DND-41 (cell line): ENCODE measurements at regions not wholly inside any gene's neighbourhood (a gene's known extent, or its start where the extent isn't known, plus 50 kb on each side); places are given as distances from the start of the nearest gene placed in this dataset.

Experiments
- EZH2 ChIP-seq: IDR thresholded peaks from 3 replicates; pipeline ENCODE4 v1.6.1; 2012; ENCODE audit warnings: borderline replicate concordance, low read depth, mild to moderate bottlenecking, moderate library complexity, low read length, inconsistent platforms; ENCODE audit not compliant: severe bottlenecking
- TF ChIP-seq, protein P1 (sequence below): IDR thresholded peaks from 2 replicates; pipeline ENCODE4 v1.5.1; 2012; ENCODE audit warnings: borderline replicate concordance, low read length, moderate library complexity, mild to moderate bottlenecking; ENCODE audit not compliant: poor library complexity, severe bottlenecking; ENCODE audit errors: extremely low read depth

DNA sequence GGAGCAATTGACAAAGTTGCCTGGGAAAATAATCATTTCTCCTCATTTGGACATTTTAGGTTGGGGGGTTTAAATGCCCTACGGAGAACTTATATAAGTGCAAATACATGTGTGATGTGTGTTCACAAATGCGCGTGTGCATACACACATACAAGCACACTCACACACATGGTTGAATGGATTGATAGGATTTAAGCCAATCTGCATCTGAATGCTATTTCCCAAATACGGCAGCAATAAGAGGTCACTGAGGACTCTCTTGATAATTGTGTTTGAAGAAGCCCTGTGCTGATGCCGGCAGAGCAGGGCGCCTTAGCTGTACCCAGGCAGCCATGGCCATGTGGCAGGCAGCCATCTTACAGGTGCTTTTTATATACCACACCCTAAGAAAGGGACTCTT, 165.3 kb upstream of the LEF1 start:
- TF ChIP-seq, protein P1, sequence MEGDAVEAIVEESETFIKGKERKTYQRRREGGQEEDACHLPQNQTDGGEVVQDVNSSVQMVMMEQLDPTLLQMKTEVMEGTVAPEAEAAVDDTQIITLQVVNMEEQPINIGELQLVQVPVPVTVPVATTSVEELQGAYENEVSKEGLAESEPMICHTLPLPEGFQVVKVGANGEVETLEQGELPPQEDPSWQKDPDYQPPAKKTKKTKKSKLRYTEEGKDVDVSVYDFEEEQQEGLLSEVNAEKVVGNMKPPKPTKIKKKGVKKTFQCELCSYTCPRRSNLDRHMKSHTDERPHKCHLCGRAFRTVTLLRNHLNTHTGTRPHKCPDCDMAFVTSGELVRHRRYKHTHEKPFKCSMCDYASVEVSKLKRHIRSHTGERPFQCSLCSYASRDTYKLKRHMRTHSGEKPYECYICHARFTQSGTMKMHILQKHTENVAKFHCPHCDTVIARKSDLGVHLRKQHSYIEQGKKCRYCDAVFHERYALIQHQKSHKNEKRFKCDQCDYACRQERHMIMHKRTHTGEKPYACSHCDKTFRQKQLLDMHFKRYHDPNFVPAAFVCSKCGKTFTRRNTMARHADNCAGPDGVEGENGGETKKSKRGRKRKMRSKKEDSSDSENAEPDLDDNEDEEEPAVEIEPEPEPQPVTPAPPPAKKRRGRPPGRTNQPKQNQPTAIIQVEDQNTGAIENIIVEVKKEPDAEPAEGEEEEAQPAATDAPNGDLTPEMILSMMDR: no peak
- no peak for TF ChIP-seq EZH2
